Adipocyte (in vitro differentiated cells): ENCODE measurements at regions not wholly inside any gene's neighbourhood (a gene's known extent, or its start where the extent isn't known, plus 50 kb on each side); places are given as distances from the start of the nearest gene placed in this dataset.
A peak's percentile ranks its signal among the peaks of the same experiment; 100 is the strongest.

Experiments used
- DNase-seq: peaks from one replicate; pipeline ENCODE4 v3.0.0-alpha.2; 2015; ENCODE audit warnings: low read depth
- H3K27me3 ChIP-seq: replicated peaks from 2 replicates; pipeline ENCODE4 v1.7.0; 2013; ENCODE audit warnings: mild to moderate bottlenecking, low read length, moderate library complexity; ENCODE audit not compliant: control insufficient read depth, insufficient read depth
- H3K36me3 ChIP-seq: 2 replicates; pipeline ENCODE4 v1.7.0; 2013; ENCODE audit warnings: low read length, mild to moderate bottlenecking, moderate library complexity; ENCODE audit not compliant: control insufficient read depth, insufficient read depth, severe bottlenecking
- H3K4me1 ChIP-seq: 2 replicates; pipeline ENCODE4 v1.7.0; 2013; ENCODE audit warnings: mild to moderate bottlenecking, low read length, moderate library complexity; ENCODE audit not compliant: control insufficient read depth, insufficient read depth
- H3K4me3 ChIP-seq: 2 replicates; pipeline ENCODE4 v1.7.0; 2013; ENCODE audit warnings: mild to moderate bottlenecking, low read length, moderate library complexity
- H3K9ac ChIP-seq: 2 replicates; pipeline ENCODE4 v1.7.0; 2013; ENCODE audit warnings: mild to moderate bottlenecking, low read length, moderate library complexity
- H3K9me3 ChIP-seq: 2 replicates; pipeline ENCODE4 v1.7.0; 2013; ENCODE audit warnings: mild to moderate bottlenecking, low read length, moderate library complexity; ENCODE audit not compliant: control insufficient read depth

- Histone ChIP-seq H3K36me3 (no peaks in the 10 kb centered on the region), H3K4me3 (no peak overlapping the region), H3K9me3 (no peaks in the 10 kb centered on the region), H3K4me1 (peaks cover 26% of the 10 kb centered on the region), H3K27me3 (no peaks in the 10 kb centered on the region), H3K9ac (no peak overlapping the region)
- DNase-seq, result peak; percentile 80
Observed at GRCh38 chr10:33509231-33509831, 174.9 kb upstream of the NRP1 start.

DNA sequence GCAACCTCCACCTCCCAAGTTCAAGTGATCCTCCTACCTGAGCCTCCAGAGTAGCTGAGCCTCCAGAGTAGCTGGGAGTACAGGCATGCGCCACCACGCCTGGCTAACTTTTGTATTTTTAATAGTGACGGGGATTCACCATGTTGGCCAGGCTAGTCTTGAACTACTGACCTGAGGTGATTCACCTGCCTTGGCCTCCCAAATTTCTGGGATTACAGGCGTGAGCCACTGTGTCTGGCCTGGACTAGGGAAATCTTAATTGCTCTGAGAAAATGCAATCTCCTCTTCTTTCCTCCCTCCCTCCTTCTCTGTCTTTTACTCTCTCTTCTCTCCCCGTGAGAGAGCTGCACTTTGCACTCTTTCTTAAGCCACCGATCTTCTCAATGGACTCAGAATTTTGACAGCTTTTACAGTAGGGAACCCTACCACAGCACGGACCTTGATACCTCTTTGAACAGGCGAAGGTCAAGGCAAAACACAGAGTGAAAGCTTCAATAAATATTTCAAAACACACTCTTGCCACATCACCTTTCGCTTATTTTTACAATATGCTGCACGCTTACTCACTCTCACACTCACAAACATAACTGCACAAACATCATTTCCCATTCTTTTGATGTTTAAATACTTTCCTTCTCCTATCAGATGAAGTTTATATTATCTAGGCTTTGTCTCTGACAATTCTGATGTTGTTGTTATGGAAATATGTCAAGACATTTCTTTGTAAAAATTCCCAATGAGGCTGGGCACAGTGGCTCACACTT lies 173.4 kb upstream of the NRP1 start:
- Histone ChIP-seq H3K4me1 (peaks cover 26% of the 10 kb centered on the region), H3K9me3 (no peaks in the 10 kb centered on the region), H3K36me3 (no peaks in the 10 kb centered on the region), H3K27me3 (no peaks in the 10 kb centered on the region), H3K4me3 (no peak overlapping the region), H3K9ac (no peak overlapping the region)
- DNase-seq, result no peak

GRCh38 chr10:33506838-33507661 lies 172.6 kb upstream of the NRP1 start:
- H3K27me3 ChIP-seq, result no peaks in the 10 kb centered on the region
- H3K9ac ChIP-seq, result no peak overlapping the region
- no peaks in the 10 kb centered on the region for H3K36me3 ChIP-seq
- peak; percentile 34 for DNase-seq
- H3K4me1 ChIP-seq, result peaks cover 26% of the 10 kb centered on the region
- H3K4me3 ChIP-seq, result no peak overlapping the region
- no peaks in the 10 kb centered on the region for H3K9me3 ChIP-seq

- Histone ChIP-seq H3K4me3 (no peak overlapping the region), H3K36me3 (no peaks in the 10 kb centered on the region), H3K9me3 (no peaks in the 10 kb centered on the region), H3K27me3 (no peaks in the 10 kb centered on the region), H3K9ac (no peak overlapping the region), H3K4me1 (peaks cover 26% of the 10 kb centered on the region)
- DNase-seq, result no peak
Observed at GRCh38 chr10:33506391-33506790, 171.9 kb upstream of the NRP1 start.

- no peak overlapping the region for H3K9ac ChIP-seq
- no peak overlapping the region for H3K4me3 ChIP-seq
- no peaks in the 10 kb centered on the region for H3K27me3 ChIP-seq
- no peaks in the 10 kb centered on the region for H3K4me1 ChIP-seq
- DNase-seq, result no peak
- H3K9me3 ChIP-seq, result no peaks in the 10 kb centered on the region
- no peaks in the 10 kb centered on the region for H3K36me3 ChIP-seq
Observed at GRCh38 chr10:33501161-33501560, 166.7 kb upstream of the NRP1 start.

GRCh38 chr10:33498391-33498891 lies 164.0 kb upstream of the NRP1 start:
- Histone ChIP-seq H3K27me3 (no peaks in the 10 kb centered on the region), H3K9ac (no peak overlapping the region), H3K4me3 (no peak overlapping the region), H3K4me1 (peaks cover under 1% of the 10 kb centered on the region), H3K36me3 (no peaks in the 10 kb centered on the region), H3K9me3 (no peaks in the 10 kb centered on the region)
- DNase-seq, result no peak

DNA sequence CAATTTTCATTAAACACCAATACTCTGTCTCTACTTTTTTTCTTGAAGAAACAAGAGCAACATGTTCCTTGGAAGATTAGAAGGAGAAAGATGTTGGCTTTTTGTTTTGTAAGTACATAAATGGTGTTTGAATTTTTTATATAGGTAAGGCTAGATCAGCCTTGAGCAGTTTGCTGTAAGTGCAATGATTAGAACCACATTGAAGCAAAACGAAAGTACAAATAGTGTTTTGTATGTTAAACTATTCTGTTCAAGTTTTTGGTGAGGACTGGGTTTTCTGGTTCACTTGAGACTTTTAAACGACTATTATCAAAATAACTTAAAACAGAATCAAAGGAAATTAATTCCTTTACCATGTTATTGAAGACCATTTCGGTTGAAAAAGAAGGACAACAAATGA lies 162.9 kb upstream of the NRP1 start:
- no peaks in the 10 kb centered on the region for H3K27me3 ChIP-seq
- H3K4me1 ChIP-seq, result peaks cover 6% of the 10 kb centered on the region
- no peak overlapping the region for H3K4me3 ChIP-seq
- no peaks in the 10 kb centered on the region for H3K36me3 ChIP-seq
- H3K9ac ChIP-seq, result no peak overlapping the region
- H3K9me3 ChIP-seq, result no peaks in the 10 kb centered on the region
- peak; percentile 48 for DNase-seq

DNA sequence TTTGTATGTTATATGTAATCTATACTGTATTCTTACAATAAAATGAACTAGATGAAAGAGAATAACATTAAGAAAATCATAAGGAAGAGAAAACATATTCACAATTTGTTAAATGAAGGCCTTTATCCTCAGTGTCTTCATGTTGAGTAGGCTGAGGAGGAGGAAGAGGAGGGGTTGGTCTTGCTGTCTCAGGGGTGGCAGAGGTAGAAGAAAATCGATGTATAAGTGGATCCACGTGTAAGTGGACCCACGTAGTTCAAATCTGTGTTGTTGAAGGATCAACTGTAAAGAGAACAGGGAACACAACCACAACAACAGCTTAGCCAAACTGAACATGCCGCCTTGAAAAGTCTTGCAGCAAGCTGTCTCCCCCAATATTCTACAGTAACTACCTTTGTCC lies 161.6 kb upstream of the NRP1 start:
- Histone ChIP-seq H3K9ac (no peak overlapping the region), H3K36me3 (no peaks in the 10 kb centered on the region), H3K9me3 (no peaks in the 10 kb centered on the region), H3K4me3 (no peak overlapping the region), H3K27me3 (no peaks in the 10 kb centered on the region), H3K4me1 (peaks cover 11% of the 10 kb centered on the region)
- no peak for DNase-seq

DNA sequence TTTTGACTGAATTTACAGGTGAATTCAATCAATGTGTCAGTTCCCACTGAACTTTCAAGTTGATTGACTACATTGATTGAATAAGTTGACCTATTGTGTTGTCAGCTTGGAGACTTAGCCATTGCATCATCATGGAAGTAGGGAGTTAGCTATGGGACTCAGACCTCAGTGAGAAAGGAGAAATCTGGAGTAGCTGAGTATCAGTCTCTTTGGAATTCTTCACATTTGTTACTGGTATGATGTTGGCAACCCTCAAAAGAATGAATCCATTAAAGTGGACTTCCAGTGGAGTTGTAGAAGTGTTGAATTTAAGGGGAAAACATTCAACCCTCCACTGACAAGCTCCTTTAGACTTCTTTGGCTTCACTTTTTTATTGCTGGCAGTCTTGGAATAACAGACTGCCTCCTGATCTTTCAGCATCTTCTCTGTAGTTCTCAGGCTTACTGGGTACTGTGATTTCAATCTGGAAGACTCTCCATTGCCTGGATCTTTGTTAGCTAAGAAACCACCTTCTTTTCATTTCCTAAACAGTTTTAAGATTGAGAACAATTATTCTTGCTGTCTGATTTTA lies 160.3 kb upstream of the NRP1 start:
- peaks cover 11% of the 10 kb centered on the region for H3K4me1 ChIP-seq
- H3K36me3 ChIP-seq, result no peaks in the 10 kb centered on the region
- no peak overlapping the region for H3K4me3 ChIP-seq
- DNase-seq, result no peak
- H3K9me3 ChIP-seq, result no peaks in the 10 kb centered on the region
- H3K27me3 ChIP-seq, result no peaks in the 10 kb centered on the region
- H3K9ac ChIP-seq, result no peak overlapping the region

GRCh38 chr10:33493978-33494377 lies 159.5 kb upstream of the NRP1 start:
- no peak for DNase-seq
- no peak overlapping the region for H3K9ac ChIP-seq
- no peaks in the 10 kb centered on the region for H3K27me3 ChIP-seq

GRCh38 chr10:33493497-33493896 lies 159.0 kb upstream of the NRP1 start:
- Histone ChIP-seq H3K36me3 (no peaks in the 10 kb centered on the region), H3K27me3 (no peaks in the 10 kb centered on the region), H3K9ac (no peak overlapping the region), H3K4me3 (no peak overlapping the region), H3K4me1 (peaks cover 11% of the 10 kb centered on the region), H3K9me3 (no peaks in the 10 kb centered on the region)
- no peak for DNase-seq

More at GRCh38 chr10:33493978-33494377, 159.5 kb upstream of the NRP1 start:
- H3K4me1 ChIP-seq, result peaks cover 11% of the 10 kb centered on the region
- no peaks in the 10 kb centered on the region for H3K9me3 ChIP-seq
- H3K4me3 ChIP-seq, result no peak overlapping the region
- H3K36me3 ChIP-seq, result no peaks in the 10 kb centered on the region
